Heart right ventricle (tissue), 16 donors: ENCODE measurements at regions not wholly inside any gene's neighbourhood (a gene's known extent, or its start where the extent isn't known, plus 50 kb on each side); places are given as distances from the start of the nearest gene placed in this dataset.
A peak's percentile ranks its signal among the peaks of the same experiment; 100 is the strongest.
"Not testable (repeated sequence)": the region's sequence is repeated elsewhere in the genome, so short reads cannot be mapped to it uniquely, and the experiment has no call there.

Experiments
- ATAC-seq, 8 donors: fragments of 200-7000 bp; cut with Tn5 transposase; one replicate each; pipeline ENCODE4 v1.9.1; 2020; ENCODE audit warnings: mild to moderate bottlenecking in 8 of 8, moderate library complexity in 8 of 8, moderate number of reproducible peaks in 1 of 8
- DNase-seq, 2 donors: peaks; one replicate each; pipeline ENCODE4 v3.0.0-alpha.2; 2020
- H3K27ac ChIP-seq, 10 donors: fragments of 200-600 bp; sonication (generic) in 2 of 10; one replicate each; pipeline versions ENCODE4 v1.5.0 to v1.8.0; 2020 to 2022; ENCODE audit warnings: mild to moderate bottlenecking in 3 of 10
- H3K27me3 ChIP-seq, 7 donors: fragments of 200-600 bp; one replicate each; pipeline ENCODE4 v1.8.0; 2021 to 2022; ENCODE audit warnings: mild to moderate bottlenecking in 2 of 7
- H3K36me3 ChIP-seq, 9 donors: fragments of 200-600 bp; sonication (generic) in 1 of 9; one replicate each; pipeline versions ENCODE4 v1.5.0 to v1.8.0; 2020 to 2022; ENCODE audit warnings: mild to moderate bottlenecking in 2 of 9
- H3K4me1 ChIP-seq, 9 donors: fragments of 200-600 bp; sonication (generic) in 1 of 9; one replicate each; pipeline versions ENCODE4 v1.5.0 to v1.8.0; 2020 to 2022; ENCODE audit warnings: mild to moderate bottlenecking in 4 of 9
- H3K4me3 ChIP-seq, 10 donors: fragments of 200-600 bp; sonication (generic) in 2 of 10; one replicate each; pipeline versions ENCODE4 v1.5.0 to v1.8.0; 2020 to 2022; ENCODE audit warnings: mild to moderate bottlenecking in 7 of 10, moderate library complexity in 2 of 10
- H3K9me3 ChIP-seq, 11 donors: fragments of 200-600 bp in 10 of 11; sonication (generic) in 2 of 11; one replicate each; pipeline versions ENCODE4 v1.5.0 to v1.8.0; 2013 to 2022; ENCODE audit warnings: mild to moderate bottlenecking in 2 of 11, control low read depth in 1 of 11, moderate library complexity in 1 of 11
- CTCF ChIP-seq, 9 donors: fragments of 200-600 bp; sonication (generic) in 2 of 9; IDR thresholded peaks; one replicate each; pipeline versions ENCODE4 v1.5.0 to v1.8.0; 2021 to 2022; ENCODE audit warnings: antibody characterized with exemption in 9 of 9, mild to moderate bottlenecking in 5 of 9, moderate library complexity in 1 of 9
- WGBS, 2 donors: extraction: QIAGEN DNeasy Blood & Tissue Kit; methylation state at CpG; one replicate each; pipeline ENCODE4 v1.1.7; 2013; ENCODE audit warnings: inconsistent platforms in 1 of 2; 5-methylcytosine and 5-hydroxymethylcytosine counted together
- intact Hi-C, 10 donors: fragments of 100-400 bp; cut with DNase I; formaldehyde crosslinking; loops; one replicate each; pipeline versions ENCODE4 v1.11.1 to v1.14.2; 2022
- donor health status: Arrhythmogenic right ventricular cardiomyopathy.
- donor health status: ischemic (EF 13 %, LVEDD 7.1; RV severe dilation, severe dysfunction).
- donor health status: healthy with polysubstance abuse.
- donor health status: DM: no; HTN: yes; CAD: no.
- donor health status: DM: no; HTN: no; CAD: no.
- donor health status: ischemic (EF 25% LVEDD 6.9; RV normal size, moderate dysfunction).
- donor health status: ischemic (EF 25% LVEDD 5.7; RV mildly dilated, moderate dysfunction).
- donor health status: healthy.
- donor health status: DM: yes; HTN: yes; CAD: no.
- donor health status: Ischemic cardiomyopathy.
- donor health status: ischemic (EF 35%, LVEDD 5.7; RV mildly dilated, moderate dysfunction).
- donor health status: nonischemic (EF 11% LVEDD 7.7; RV severe dilation, severe dysfunction).
- donor health status: DM: yes; HTN: yes; CAD: no.
- donor health status: PGD.
- donor health status: ischemic (EF 29% LVEDD 5.4; RV normal size, mild dysfunction).
- donor health status: nonischemic (EF 23%, LVEDD 6.1; RV moderate dilation, normal function).

DNA sequence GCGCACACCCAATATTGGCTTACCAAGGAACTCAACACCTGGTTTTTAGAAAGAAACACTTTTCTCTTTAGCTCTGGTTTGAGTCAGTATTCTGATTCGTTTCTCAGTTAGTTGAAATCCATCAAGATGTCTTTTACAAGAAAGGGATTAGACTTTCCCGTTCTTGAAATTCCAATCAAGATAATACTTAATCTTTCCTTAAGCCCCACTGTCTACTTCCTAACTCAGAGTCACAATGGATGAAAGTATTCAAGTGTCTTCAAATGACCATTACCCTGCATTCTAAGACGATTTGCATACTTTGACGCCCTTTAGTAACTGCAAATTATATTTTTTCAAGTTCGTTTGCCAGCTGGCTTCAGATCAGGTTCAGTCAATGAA is 189.8 kb downstream of the USP22 start:
- H3K27me3 ChIP-seq = peaks cover 6 to 74% (median 24%) of the 10 kb centered on the region in 7 donors
- intact Hi-C loops = loop anchor here in 1 of 10 donors (5.0 kb wide), 1 partner anchor 626 kb away; no protein-coding TSS in a partner anchor
- H3K4me3 ChIP-seq = peak overlapping the region in 4 of 10 donors; percentile 26 to 40 (median 34)
- H3K9me3 ChIP-seq = no peaks in the 10 kb centered on the region
- no peaks in the 10 kb centered on the region for H3K36me3 ChIP-seq
- H3K4me1 ChIP-seq = peaks cover 0 to 13% (median 3%) of the 10 kb centered on the region in 9 donors
- 16 to 19% methylated on average over 6 of the region's 6 CpGs for WGBS, 2 donors
- H3K27ac ChIP-seq = no peak overlapping the region
- no peak for DNase-seq
- TF ChIP-seq CTCF (IDR thresholded peaks at IDR 0.05) = no peak
- no peak for ATAC-seq

DNA sequence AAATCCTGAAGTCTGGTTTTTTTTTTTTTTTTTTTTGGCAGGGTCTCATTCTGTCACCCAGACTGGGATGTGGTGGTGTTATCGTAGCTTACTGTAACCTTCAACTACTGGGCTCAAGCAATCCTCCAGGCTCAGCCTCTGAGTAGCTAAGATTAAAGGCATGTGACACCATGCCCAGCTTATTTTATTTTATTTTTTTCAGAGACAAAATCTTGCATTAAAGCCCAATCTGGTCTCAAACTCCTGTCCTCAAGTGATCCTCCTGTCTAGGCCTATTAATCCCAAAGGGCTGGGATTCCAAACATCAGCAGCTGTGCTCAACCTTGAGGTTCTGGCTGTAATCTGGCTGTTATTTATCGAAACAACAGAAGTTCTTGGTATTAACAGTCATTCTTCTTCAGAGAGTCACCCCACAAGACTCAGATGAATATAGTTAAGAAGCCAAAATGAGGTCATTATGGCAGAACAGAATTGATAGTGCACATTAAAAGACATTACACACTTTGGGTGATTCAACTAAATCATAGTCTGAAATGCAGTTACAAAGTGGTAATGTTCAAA is 186.8 kb downstream of the USP22 start:
- H3K9me3 ChIP-seq, intact Hi-C loops, DNase-seq, H3K36me3 ChIP-seq, ATAC-seq, H3K27ac ChIP-seq, H3K4me3 ChIP-seq: not testable (repeated sequence)
- peaks cover 0 to 55% (median 15%) of the 10 kb centered on the region in 7 donors for H3K27me3 ChIP-seq
- H3K4me1 ChIP-seq = peaks cover 0 to 13% (median 3%) of the 10 kb centered on the region in 9 donors
- WGBS, 2 donors = 82 to 94% methylated on average over 2 of the region's 2 CpGs

GRCh38 chr17:20866444-20867209 is 176.2 kb downstream of the USP22 start:
- peaks cover 0 to 11% (median 4%) of the 10 kb centered on the region in 7 donors for H3K27me3 ChIP-seq
- H3K4me3 ChIP-seq, H3K9me3 ChIP-seq, H3K27ac ChIP-seq, H3K4me1 ChIP-seq, intact Hi-C loops, DNase-seq, ATAC-seq, H3K36me3 ChIP-seq: not testable (repeated sequence)
- 85 to 91% methylated on average over 17 of the region's 17 CpGs for WGBS, 2 donors

DNA sequence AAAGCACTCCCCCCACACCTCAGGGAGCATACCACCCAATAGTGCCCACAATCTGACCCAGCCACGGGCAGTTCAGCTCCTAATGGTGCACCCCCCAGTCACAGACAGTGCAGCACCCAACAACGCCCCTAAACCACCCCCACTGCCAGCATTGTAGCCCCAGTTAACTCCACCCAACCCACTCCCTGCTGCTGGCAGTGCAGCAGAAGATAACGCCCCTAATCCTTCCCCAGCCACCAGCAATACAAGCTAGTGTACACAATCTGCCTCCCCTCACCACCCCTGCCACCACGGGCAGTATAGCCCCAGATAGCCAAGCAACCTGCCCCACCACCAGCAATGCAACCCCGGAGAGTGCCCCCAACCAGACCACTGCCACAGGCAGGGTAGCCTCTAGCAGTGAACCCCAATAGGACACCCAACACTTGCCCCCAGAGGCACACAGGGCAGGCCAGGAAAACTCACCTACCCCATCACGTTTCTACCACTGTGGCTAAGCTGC is 175.3 kb downstream of the USP22 start:
- intact Hi-C loops, H3K9me3 ChIP-seq: not testable (repeated sequence)

GRCh38 chr17:20867938-20868661 is 174.7 kb downstream of the USP22 start:
- DNase-seq, H3K9me3 ChIP-seq, H3K4me1 ChIP-seq, H3K4me3 ChIP-seq, H3K27ac ChIP-seq, intact Hi-C loops, H3K27me3 ChIP-seq, H3K36me3 ChIP-seq, ATAC-seq: not testable (repeated sequence)
- WGBS, 2 donors = 92 to 93% methylated on average over 25 of the region's 25 CpGs

More for the DNA sequence above, 175.3 kb downstream of the USP22 start:
- H3K36me3 ChIP-seq, H3K27me3 ChIP-seq, H3K4me3 ChIP-seq, DNase-seq, H3K4me1 ChIP-seq, H3K27ac ChIP-seq, ATAC-seq: not testable (repeated sequence)
- WGBS, 2 donors = 80 to 84% methylated on average over 6 of the region's 6 CpGs

- H3K4me3 ChIP-seq, H3K27ac ChIP-seq, DNase-seq, H3K27me3 ChIP-seq, intact Hi-C loops, H3K9me3 ChIP-seq, H3K36me3 ChIP-seq, ATAC-seq, H3K4me1 ChIP-seq: not testable (repeated sequence)
- 91 to 93% methylated on average over 8 of the region's 8 CpGs for WGBS, 2 donors
Observed at GRCh38 chr17:20868662-20869007, 174.2 kb downstream of the USP22 start.

GRCh38 chr17:20873173-20873572 is 169.6 kb downstream of the USP22 start:
- intact Hi-C loops, H3K4me1 ChIP-seq, DNase-seq, ATAC-seq, H3K27ac ChIP-seq, H3K36me3 ChIP-seq, H3K4me3 ChIP-seq, H3K9me3 ChIP-seq: not testable (repeated sequence)
- WGBS, 2 donors = 82 to 88% methylated on average over 4 of the region's 4 CpGs
- H3K27me3 ChIP-seq = peaks cover 0 to 26% (median 12%) of the 10 kb centered on the region in 7 donors

GRCh38 chr17:20873688-20874328 is 169.0 kb downstream of the USP22 start:
- intact Hi-C loops, H3K27ac ChIP-seq, H3K4me3 ChIP-seq, H3K9me3 ChIP-seq, ATAC-seq, H3K4me1 ChIP-seq, H3K36me3 ChIP-seq, DNase-seq: not testable (repeated sequence)
- peaks cover 0 to 26% (median 13%) of the 10 kb centered on the region in 7 donors for H3K27me3 ChIP-seq
- WGBS, 2 donors = 72 to 74% methylated on average over 5 of the region's 5 CpGs

- H3K27ac ChIP-seq, DNase-seq, ATAC-seq, H3K4me3 ChIP-seq, H3K9me3 ChIP-seq, H3K4me1 ChIP-seq, H3K36me3 ChIP-seq, intact Hi-C loops: not testable (repeated sequence)
- WGBS, 2 donors = 79 to 85% methylated on average over 1 of the region's 1 CpG
- H3K27me3 ChIP-seq = peaks cover 0 to 39% (median 16%) of the 10 kb centered on the region in 7 donors
Observed at GRCh38 chr17:20877384-20877783, 165.4 kb downstream of the USP22 start.
